ENCODE measurements at regions not wholly inside any gene's neighbourhood (a gene's known extent, or its start where the extent isn't known, plus 50 kb on each side); places are given as distances from the start of the nearest gene placed in this dataset.

GRCh38 chr7:46996972-46997371, 584.9 kb downstream of the TNS3 start:
- TF ChIP-seq CTCF (IDR thresholded peaks at IDR 0.05 in 4 of 5, conservative IDR thresholded peaks at IDR 0.05 in 1 of 5) (no peak), POLR2A (IDR thresholded peaks at IDR 0.05) (no peak)
